ENCODE measurements at regions not wholly inside any gene's neighbourhood (a gene's known extent, or its start where the extent isn't known, plus 50 kb on each side); places are given as distances from the start of the nearest gene placed in this dataset.

GRCh38 chr4:12658146-12658545 lies 826.0 kb downstream of the RAB28 start:
- no peaks in the 10 kb centered on the region for H3K9me3 ChIP-seq
- no peak for DNase-seq (ENCODE audit: low spot score)
- no peaks in the 10 kb centered on the region for H3K4me1 ChIP-seq (replicated peaks)
- 68% methylated on average over 2 of the region's 2 CpGs for WGBS
- no peaks in the 10 kb centered on the region for H3K27me3 ChIP-seq (replicated peaks; ENCODE audit: insufficient read depth)
- intact Hi-C loops (cut with DNase I), result no loop called here
- H3K36me3 ChIP-seq, result no peaks in the 10 kb centered on the region
- no peak overlapping the region for H3K27ac ChIP-seq
- no peak for TF ChIP-seq POLR2A (IDR thresholded peaks at IDR 0.05)
- TF ChIP-seq CTCF (IDR thresholded peaks at IDR 0.05), result no peak
- TF ChIP-seq POLR2AphosphoS5 (IDR thresholded peaks at IDR 0.05), result no peak
- no peak overlapping the region for H3K4me3 ChIP-seq

GRCh38 chr4:12651876-12652275 lies 832.3 kb downstream of the RAB28 start:
- 38% methylated on average over 3 of the region's 3 CpGs for WGBS
- no peak for TF ChIP-seq POLR2AphosphoS5 (IDR thresholded peaks at IDR 0.05)
- TF ChIP-seq POLR2A (IDR thresholded peaks at IDR 0.05), result no peak
- TF ChIP-seq CTCF (IDR thresholded peaks at IDR 0.05), result no peak
- H3K4me1 ChIP-seq (replicated peaks), result no peaks in the 10 kb centered on the region
- H3K36me3 ChIP-seq, result no peaks in the 10 kb centered on the region
- H3K9me3 ChIP-seq, result no peaks in the 10 kb centered on the region
- no peak overlapping the region for H3K27ac ChIP-seq
- intact Hi-C loops (cut with DNase I), result no loop called here
- no peaks in the 10 kb centered on the region for H3K27me3 ChIP-seq (replicated peaks; ENCODE audit: insufficient read depth)
- H3K4me3 ChIP-seq, result no peak overlapping the region
- DNase-seq (ENCODE audit: low spot score), result no peak

- no peaks in the 10 kb centered on the region for H3K9me3 ChIP-seq
- no peak overlapping the region for H3K4me3 ChIP-seq
- intact Hi-C loops (cut with DNase I), result no loop called here
- H3K36me3 ChIP-seq, result no peaks in the 10 kb centered on the region
- H3K4me1 ChIP-seq (replicated peaks), result no peaks in the 10 kb centered on the region
- H3K27me3 ChIP-seq (replicated peaks; ENCODE audit: insufficient read depth), result no peaks in the 10 kb centered on the region
- TF ChIP-seq CTCF (IDR thresholded peaks at IDR 0.05), result no peak
- no peak for TF ChIP-seq POLR2AphosphoS5 (IDR thresholded peaks at IDR 0.05)
- TF ChIP-seq POLR2A (IDR thresholded peaks at IDR 0.05), result no peak
- no peak for DNase-seq (ENCODE audit: low spot score)
- no peak overlapping the region for H3K27ac ChIP-seq
Measured at GRCh38 chr4:12645732-12646131, 838.4 kb downstream of the RAB28 start.

- no peak overlapping the region for H3K4me3 ChIP-seq
- intact Hi-C loops (cut with DNase I), result no loop called here
- TF ChIP-seq POLR2AphosphoS5 (IDR thresholded peaks at IDR 0.05) (no peak), POLR2A (IDR thresholded peaks at IDR 0.05) (no peak), CTCF (IDR thresholded peaks at IDR 0.05) (no peak)
- 51% methylated on average over 1 of the region's 1 CpG for WGBS
- DNase-seq (ENCODE audit: low spot score), result no peak
- no peaks in the 10 kb centered on the region for H3K27me3 ChIP-seq (replicated peaks; ENCODE audit: insufficient read depth)
- H3K36me3 ChIP-seq, result no peaks in the 10 kb centered on the region
- no peaks in the 10 kb centered on the region for H3K4me1 ChIP-seq (replicated peaks)
- H3K9me3 ChIP-seq, result no peaks in the 10 kb centered on the region
- no peak overlapping the region for H3K27ac ChIP-seq
Measured at GRCh38 chr4:12644261-12644660, 839.9 kb downstream of the RAB28 start.

GRCh38 chr4:12636191-12636590 lies 847.9 kb downstream of the RAB28 start:
- H3K4me3 ChIP-seq, result no peak overlapping the region
- H3K36me3 ChIP-seq, result no peaks in the 10 kb centered on the region
- DNase-seq (ENCODE audit: low spot score), result no peak
- TF ChIP-seq CTCF (IDR thresholded peaks at IDR 0.05), result no peak
- no peak for TF ChIP-seq POLR2AphosphoS5 (IDR thresholded peaks at IDR 0.05)
- no peak overlapping the region for H3K27ac ChIP-seq
- WGBS, result 54% methylated on average over 5 of the region's 5 CpGs
- intact Hi-C loops (cut with DNase I), result no loop called here
- H3K27me3 ChIP-seq (replicated peaks; ENCODE audit: insufficient read depth), result no peaks in the 10 kb centered on the region
- H3K4me1 ChIP-seq (replicated peaks), result no peaks in the 10 kb centered on the region
- no peaks in the 10 kb centered on the region for H3K9me3 ChIP-seq
